ENCODE measurements at regions not wholly inside any gene's neighbourhood (a gene's known extent, or its start where the extent isn't known, plus 50 kb on each side); places are given as distances from the start of the nearest gene placed in this dataset.

GRCh38 chr2:192424243-192424642 is 229.5 kb upstream of the TMEFF2 start:
- H3K4me2 ChIP-seq, result no peak overlapping the region
- no peaks in the 10 kb centered on the region for H3F3A ChIP-seq (ENCODE audit: insufficient read depth, low read depth)
- H4K20me1 ChIP-seq (ENCODE audit: insufficient read depth), result no peaks in the 10 kb centered on the region
- intact Hi-C loops (cut with micrococcal nuclease; ENCODE audit: unreplicated experiment), result no loop called here
- no peaks in the 10 kb centered on the region for H3K9me2 ChIP-seq (ENCODE audit: insufficient read depth)
- no peak for DNase-seq
- H3K27me3 ChIP-seq (ENCODE audit: insufficient read depth, low read depth), result no peaks in the 10 kb centered on the region
- H3K27ac ChIP-seq, result no peak overlapping the region
- TF ChIP-seq EZH2 (IDR thresholded peaks at IDR 0.05; ENCODE audit: low read depth), result no peak
- TF ChIP-seq CTCF (conservative IDR thresholded peaks at IDR 0.05), result no peak
- no peaks in the 10 kb centered on the region for H3K9me3 ChIP-seq (ENCODE audit: insufficient read depth, low read depth)
- BruUV-seq (replicated peaks), result no TSS peak
- no peak overlapping the region for H3K4me3 ChIP-seq
- ChIA-PET CTCF (no interaction called here), POLR2A (ENCODE audit: unreplicated experiment) (no interaction called here)
- H3K4me1 ChIP-seq (replicated peaks; ENCODE audit: insufficient read depth), result no peaks in the 10 kb centered on the region
- H3K36me3 ChIP-seq (ENCODE audit: low read depth), result no peaks in the 10 kb centered on the region
- H2AFZ ChIP-seq, result no peak overlapping the region
- H3K79me2 ChIP-seq (ENCODE audit: low read depth), result no peaks in the 10 kb centered on the region

DNA sequence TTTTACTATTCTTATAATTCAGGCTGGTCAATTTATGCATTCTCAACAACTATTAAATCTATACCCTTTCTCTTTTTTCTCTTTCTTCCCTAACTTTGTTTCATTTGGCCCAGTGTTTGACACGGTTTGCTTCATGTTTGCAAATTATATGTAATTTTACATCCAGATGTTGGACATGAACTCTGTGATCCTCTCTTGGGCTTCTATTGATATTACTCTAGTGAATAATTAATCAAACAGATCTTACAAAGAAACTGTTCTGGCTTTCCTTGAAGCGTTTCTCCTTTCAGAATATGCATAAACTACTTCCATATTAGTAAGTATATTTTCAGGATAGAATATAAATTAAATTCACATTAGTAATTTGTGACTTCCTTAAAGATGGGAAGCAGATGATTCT is 225.1 kb upstream of the TMEFF2 start:
- TF ChIP-seq CTCF (conservative IDR thresholded peaks at IDR 0.05), result no peak
- TF ChIP-seq EZH2 (IDR thresholded peaks at IDR 0.05; ENCODE audit: low read depth), result no peak
- Histone ChIP-seq H3K79me2 (ENCODE audit: low read depth) (no peaks in the 10 kb centered on the region), H3K27me3 (ENCODE audit: insufficient read depth, low read depth) (no peaks in the 10 kb centered on the region), H3K9me2 (ENCODE audit: insufficient read depth) (no peaks in the 10 kb centered on the region), H3K36me3 (ENCODE audit: low read depth) (no peaks in the 10 kb centered on the region), H3K4me2 (no peak overlapping the region), H2AFZ (no peak overlapping the region), H3K9me3 (ENCODE audit: insufficient read depth, low read depth) (no peaks in the 10 kb centered on the region), H3K27ac (no peak overlapping the region), H4K20me1 (ENCODE audit: insufficient read depth) (no peaks in the 10 kb centered on the region), H3K4me1 (replicated peaks; ENCODE audit: insufficient read depth) (no peaks in the 10 kb centered on the region), H3K4me3 (no peak overlapping the region), H3F3A (ENCODE audit: insufficient read depth, low read depth) (no peaks in the 10 kb centered on the region)
- BruUV-seq (replicated peaks), result no TSS peak
- CTCF ChIA-PET, result no interaction called here
- intact Hi-C loops (cut with micrococcal nuclease; ENCODE audit: unreplicated experiment), result no loop called here
- POLR2A ChIA-PET (ENCODE audit: unreplicated experiment), result no interaction called here
- no peak for DNase-seq

- Histone ChIP-seq H3K4me2 (no peak overlapping the region), H2AFZ (no peak overlapping the region), H3K27me3 (ENCODE audit: insufficient read depth, low read depth) (no peaks in the 10 kb centered on the region), H3F3A (ENCODE audit: insufficient read depth, low read depth) (no peaks in the 10 kb centered on the region), H3K9me2 (ENCODE audit: insufficient read depth) (no peaks in the 10 kb centered on the region), H3K4me1 (replicated peaks; ENCODE audit: insufficient read depth) (no peaks in the 10 kb centered on the region), H4K20me1 (ENCODE audit: insufficient read depth) (no peaks in the 10 kb centered on the region), H3K36me3 (ENCODE audit: low read depth) (no peaks in the 10 kb centered on the region), H3K79me2 (ENCODE audit: low read depth) (no peaks in the 10 kb centered on the region), H3K4me3 (no peak overlapping the region), H3K9me3 (ENCODE audit: insufficient read depth, low read depth) (no peaks in the 10 kb centered on the region), H3K27ac (no peak overlapping the region)
- no TSS peak for BruUV-seq (replicated peaks)
- POLR2A ChIA-PET (ENCODE audit: unreplicated experiment), result no interaction called here
- CTCF ChIA-PET, result no interaction called here
- intact Hi-C loops (cut with micrococcal nuclease; ENCODE audit: unreplicated experiment), result no loop called here
- no peak for TF ChIP-seq EZH2 (IDR thresholded peaks at IDR 0.05; ENCODE audit: low read depth)
- no peak for TF ChIP-seq CTCF (conservative IDR thresholded peaks at IDR 0.05)
- no peak for DNase-seq
These were observed 221.3 kb upstream of the TMEFF2 start for GRCh38 chr2:192416060-192416459.

All from PC-9 (cell line).